Activated CD8-positive, alpha-beta T cell treated with anti-CD3 and anti-CD28 coated beads, Interleukin-2, amount 10 ng/mL, durations not matched to agents 7 days and 5 days (primary cell): ENCODE measurements at regions not wholly inside any gene's neighbourhood (a gene's known extent, or its start where the extent isn't known, plus 50 kb on each side); places are given as distances from the start of the nearest gene placed in this dataset.

Experiments
- ATAC-seq: fragments of 150-1000 bp; cut with Tn5 transposase; one replicate; pipeline ENCODE4 v1.10.0; 2021; ENCODE audit warnings: moderate library complexity
- CTCF ChIA-PET: fragments of 350-600 bp; sonication (Branson Sonifier 250); formaldehyde crosslinking; loops from one replicate; lab custom pipeline; 2021; ENCODE audit warnings: antibody characterized with exemption; lab: Charles Lee
- POLR2A ChIA-PET: fragments of 350-600 bp; sonication (Branson Sonifier 250); formaldehyde crosslinking; loops from one replicate; lab custom pipeline; 2021; ENCODE audit warnings: antibody characterized with exemption; lab: Charles Lee
- DNase-seq: peaks from one replicate; pipeline ENCODE4 v3.0.0-alpha.2; 2020
- H3K27ac Mint-ChIP-seq: one replicate; pipeline ENCODE4 v1.8.0; 2021; ENCODE audit warnings: mild to moderate bottlenecking, mixed read lengths
- H3K27me3 Mint-ChIP-seq: one replicate; pipeline ENCODE4 v1.8.0; 2021; ENCODE audit warnings: low read depth, mixed read lengths
- H3K36me3 Mint-ChIP-seq: one replicate; pipeline ENCODE4 v1.8.0; 2021; ENCODE audit warnings: low read depth, mixed read lengths
- H3K4me1 Mint-ChIP-seq: one replicate; pipeline ENCODE4 v1.8.0; 2021; ENCODE audit warnings: low read depth, mixed read lengths
- H3K4me3 Mint-ChIP-seq: one replicate; pipeline ENCODE4 v1.8.0; 2021; ENCODE audit warnings: mild to moderate bottlenecking, mixed read lengths
- H3K9me3 Mint-ChIP-seq: one replicate; pipeline ENCODE4 v1.8.0; 2022; ENCODE audit warnings: mixed read lengths; ENCODE audit not compliant: insufficient read depth

- H3K4me1 Mint-ChIP-seq: no peaks in the 10 kb centered on the region
- no peak for DNase-seq
- H3K4me3 Mint-ChIP-seq: no peak overlapping the region
- H3K36me3 Mint-ChIP-seq: no peaks in the 10 kb centered on the region
- H3K27ac Mint-ChIP-seq: no peak overlapping the region
- ChIA-PET CTCF (no interaction called here), POLR2A (no interaction called here)
- ATAC-seq: no peak
- H3K27me3 Mint-ChIP-seq: no peaks in the 10 kb centered on the region
- H3K9me3 Mint-ChIP-seq: peaks cover 6% of the 10 kb centered on the region
Measured at GRCh38 chr13:88863116-88863515, 1191.9 kb downstream of the SLITRK5 start.

- DNase-seq: no peak
- ChIA-PET CTCF (no interaction called here), POLR2A (no interaction called here)
- Mint-ChIP-seq H3K36me3 (no peaks in the 10 kb centered on the region), H3K9me3 (peaks cover 14% of the 10 kb centered on the region), H3K27ac (no peak overlapping the region), H3K4me3 (no peak overlapping the region), H3K4me1 (no peaks in the 10 kb centered on the region), H3K27me3 (no peaks in the 10 kb centered on the region)
- no peak for ATAC-seq
Measured at GRCh38 chr13:88866195-88866594, 1195.0 kb downstream of the SLITRK5 start.

GRCh38 chr13:88883741-88884140, 1212.6 kb downstream of the SLITRK5 start:
- DNase-seq (no peak), ATAC-seq (no peak)
- no peak overlapping the region for H3K27ac Mint-ChIP-seq
- H3K36me3 Mint-ChIP-seq: no peaks in the 10 kb centered on the region
- H3K4me3 Mint-ChIP-seq: no peak overlapping the region
- no peaks in the 10 kb centered on the region for H3K27me3 Mint-ChIP-seq
- H3K9me3 Mint-ChIP-seq: peaks cover 15% of the 10 kb centered on the region
- POLR2A ChIA-PET: no interaction called here
- no peaks in the 10 kb centered on the region for H3K4me1 Mint-ChIP-seq
- CTCF ChIA-PET: no interaction called here

GRCh38 chr13:88887045-88887662, 1216.0 kb downstream of the SLITRK5 start:
- Mint-ChIP-seq H3K27me3 (no peaks in the 10 kb centered on the region), H3K27ac (no peak overlapping the region), H3K4me3 (no peak overlapping the region), H3K4me1 (no peaks in the 10 kb centered on the region), H3K9me3 (peaks cover 4% of the 10 kb centered on the region), H3K36me3 (no peaks in the 10 kb centered on the region)
- POLR2A ChIA-PET: no interaction called here
- no peak for ATAC-seq
- CTCF ChIA-PET: no interaction called here
- no peak for DNase-seq

- ChIA-PET POLR2A (no interaction called here), CTCF (interaction anchor here (1.3 kb wide), 1 partner anchor 19 kb away, joined by 3 read pairs; no protein-coding TSS in a partner anchor)
- Mint-ChIP-seq H3K9me3 (peaks cover 2% of the 10 kb centered on the region), H3K27me3 (no peaks in the 10 kb centered on the region), H3K36me3 (no peaks in the 10 kb centered on the region), H3K4me1 (no peaks in the 10 kb centered on the region), H3K4me3 (no peak overlapping the region), H3K27ac (no peak overlapping the region)
- no peak for DNase-seq
- no peak for ATAC-seq
Measured at GRCh38 chr13:88895261-88895941, 1224.2 kb downstream of the SLITRK5 start.

- H3K27ac Mint-ChIP-seq: no peak overlapping the region
- CTCF ChIA-PET: interaction anchor here (1.3 kb wide), 1 partner anchor 18 kb away, joined by 3 read pairs; no protein-coding TSS in a partner anchor
Measured at GRCh38 chr13:88896466-88896865, 1225.3 kb downstream of the SLITRK5 start.

GRCh38 chr13:88908961-88909441, 1237.8 kb downstream of the SLITRK5 start:
- no peaks in the 10 kb centered on the region for H3K4me1 Mint-ChIP-seq
- no peak overlapping the region for H3K4me3 Mint-ChIP-seq
- no peak overlapping the region for H3K27ac Mint-ChIP-seq
- no peaks in the 10 kb centered on the region for H3K36me3 Mint-ChIP-seq
- POLR2A ChIA-PET: no interaction called here
- ATAC-seq (no peak), DNase-seq (no peak)
- H3K27me3 Mint-ChIP-seq: no peaks in the 10 kb centered on the region
- H3K9me3 Mint-ChIP-seq: no peaks in the 10 kb centered on the region
- CTCF ChIA-PET: no interaction called here

More at GRCh38 chr13:88896466-88896865, 1225.3 kb downstream of the SLITRK5 start:
- H3K9me3 Mint-ChIP-seq: peaks cover 10% of the 10 kb centered on the region
- no peaks in the 10 kb centered on the region for H3K4me1 Mint-ChIP-seq
- H3K4me3 Mint-ChIP-seq: no peak overlapping the region
- POLR2A ChIA-PET: no interaction called here
- no peaks in the 10 kb centered on the region for H3K36me3 Mint-ChIP-seq
- no peak for ATAC-seq
- no peaks in the 10 kb centered on the region for H3K27me3 Mint-ChIP-seq
- no peak for DNase-seq

- H3K27ac Mint-ChIP-seq: peak overlapping the region; percentile 37
- CTCF ChIA-PET: interaction anchor here (1.1 kb wide), 1 partner anchor 11 kb away, joined by 3 read pairs; no protein-coding TSS in a partner anchor
- no peaks in the 10 kb centered on the region for H3K27me3 Mint-ChIP-seq
- H3K9me3 Mint-ChIP-seq: peaks cover 9% of the 10 kb centered on the region
- peaks cover 3% of the 10 kb centered on the region for H3K36me3 Mint-ChIP-seq
- peaks cover 21% of the 10 kb centered on the region for H3K4me1 Mint-ChIP-seq
- no peak overlapping the region for H3K4me3 Mint-ChIP-seq
- DNase-seq: peak; percentile 72
- POLR2A ChIA-PET: no interaction called here
- peak; percentile 92 for ATAC-seq
Measured at GRCh38 chr13:88919970-88920628, 1248.9 kb downstream of the SLITRK5 start.

- no peak overlapping the region for H3K4me3 Mint-ChIP-seq
- H3K36me3 Mint-ChIP-seq: peaks cover 2% of the 10 kb centered on the region
- H3K27ac Mint-ChIP-seq: no peak overlapping the region
- DNase-seq: no peak
- no peaks in the 10 kb centered on the region for H3K27me3 Mint-ChIP-seq
- H3K4me1 Mint-ChIP-seq: peaks cover 4% of the 10 kb centered on the region
- H3K9me3 Mint-ChIP-seq: peaks cover 4% of the 10 kb centered on the region
- CTCF ChIA-PET: no interaction called here
- no peak for ATAC-seq
- POLR2A ChIA-PET: no interaction called here
Measured at GRCh38 chr13:88925954-88926353, 1254.8 kb downstream of the SLITRK5 start.

- ChIA-PET POLR2A (no interaction called here), CTCF (no interaction called here)
- peaks cover 4% of the 10 kb centered on the region for H3K9me3 Mint-ChIP-seq
- no peaks in the 10 kb centered on the region for H3K4me1 Mint-ChIP-seq
- DNase-seq: no peak
- no peak overlapping the region for H3K27ac Mint-ChIP-seq
- ATAC-seq: no peak
- H3K27me3 Mint-ChIP-seq: no peaks in the 10 kb centered on the region
- H3K4me3 Mint-ChIP-seq: no peak overlapping the region
- H3K36me3 Mint-ChIP-seq: peaks cover 2% of the 10 kb centered on the region
Measured at GRCh38 chr13:88926890-88927502, 1255.8 kb downstream of the SLITRK5 start.

GRCh38 chr13:88932950-88933349, 1261.8 kb downstream of the SLITRK5 start:
- Mint-ChIP-seq H3K27ac (no peak overlapping the region), H3K27me3 (no peaks in the 10 kb centered on the region), H3K9me3 (peaks cover 7% of the 10 kb centered on the region), H3K4me1 (no peaks in the 10 kb centered on the region), H3K4me3 (no peak overlapping the region), H3K36me3 (no peaks in the 10 kb centered on the region)
- ChIA-PET CTCF (no interaction called here), POLR2A (no interaction called here)
- DNase-seq (no peak), ATAC-seq (no peak)

GRCh38 chr13:88937384-88937783, 1266.2 kb downstream of the SLITRK5 start:
- Mint-ChIP-seq H3K36me3 (no peaks in the 10 kb centered on the region), H3K4me3 (no peak overlapping the region), H3K27me3 (no peaks in the 10 kb centered on the region), H3K9me3 (peaks cover 7% of the 10 kb centered on the region), H3K27ac (no peak overlapping the region), H3K4me1 (no peaks in the 10 kb centered on the region)
- POLR2A ChIA-PET: no interaction called here
- ATAC-seq (no peak), DNase-seq (no peak)
- CTCF ChIA-PET: no interaction called here
